HEK293 (cell line): ENCODE measurements at regions not wholly inside any gene's neighbourhood (a gene's known extent, or its start where the extent isn't known, plus 50 kb on each side); places are given as distances from the start of the nearest gene placed in this dataset.

Experiments
- CTCF ChIA-PET: fragments of 350-600 bp; formaldehyde crosslinking; extraction: SDS; loops from one replicate; lab custom pipeline; 2021; ENCODE audit warnings: antibody characterized with exemption; lab: Yijun Ruan, JAX
- POLR2A ChIA-PET: fragments of 300-600 bp; formaldehyde crosslinking; extraction: SDS; loops from one replicate; lab custom pipeline; 2020; ENCODE audit warnings: antibody characterized with exemption, inconsistent platforms; lab: Yijun Ruan, JAX
- H3K27ac ChIP-seq: fragments of 200-500 bp; sonication (Bioruptor generic); 2 replicates; pipeline ENCODE4 v1.5.1; 2014; ENCODE audit warnings: low read depth, low read length, control low read depth, inconsistent platforms; ENCODE audit errors: extremely low read depth
- H3K36me3 ChIP-seq, 2 experiments: fragments of 200-500 bp in 1 of 2; sonication (Bioruptor generic) in 1 of 2; 1 replicate in 1 of 2; 2 replicates in 1 of 2; pipeline ENCODE4 v1.5.1; 2014 to 2017; ENCODE audit warnings: inconsistent platforms in 2 of 2, low read length in 2 of 2; ENCODE audit not compliant: control insufficient read depth in 2 of 2, insufficient read depth in 1 of 2
- H3K4me1 ChIP-seq: fragments of 200-500 bp; sonication (Bioruptor generic); 2 replicates; pipeline ENCODE4 v1.5.1; 2014; ENCODE audit warnings: mild to moderate bottlenecking, low read length, inconsistent platforms; ENCODE audit not compliant: control insufficient read depth, insufficient read depth
- H3K4me3 ChIP-seq: 2 replicates; pipeline ENCODE4 v1.5.1; 2011; ENCODE audit warnings: low read depth, mild to moderate bottlenecking, control low read depth, low read length, moderate library complexity
- H3K9me3 ChIP-seq: fragments of 200-500 bp; sonication (Bioruptor generic); 2 replicates; pipeline ENCODE4 v1.5.1; 2014; ENCODE audit warnings: low read depth, low read length, inconsistent platforms; ENCODE audit not compliant: control insufficient read depth, insufficient read depth
- ATF2 ChIP-seq: fragments of 450-650 bp; formaldehyde crosslinking; IDR thresholded peaks from 2 replicates; pipeline ENCODE4 v1.5.1; 2016; ENCODE audit warnings: missing biosample characterization, missing genetic modification characterization, low read depth
- MEIS1 ChIP-seq: sonication (generic); formaldehyde crosslinking; IDR thresholded peaks from 2 replicates; pipeline ENCODE4 v1.8.1; 2022; ENCODE audit warnings: missing genetic modification reagents, mild to moderate bottlenecking, borderline replicate concordance
- OSR2 ChIP-seq: fragments of 450-650 bp; formaldehyde crosslinking; IDR thresholded peaks from 2 replicates; pipeline ENCODE4 v1.5.1; 2016; ENCODE audit warnings: missing biosample characterization, missing genetic modification characterization
- PBX3 ChIP-seq: sonication (generic); formaldehyde crosslinking; IDR thresholded peaks from 2 replicates; pipeline ENCODE4 v1.8.1; 2022; ENCODE audit warnings: mild to moderate bottlenecking, moderate library complexity, missing genetic modification reagents
- PRDM4 ChIP-seq: fragments of 450-650 bp; formaldehyde crosslinking; IDR thresholded peaks from 2 replicates; pipeline ENCODE4 v1.5.1; 2017; ENCODE audit warnings: missing biosample characterization, missing genetic modification characterization
- SCRT2 ChIP-seq: fragments of 450-650 bp; formaldehyde crosslinking; IDR thresholded peaks from 2 replicates; pipeline ENCODE4 v1.5.1; 2016; ENCODE audit warnings: missing biosample characterization, missing genetic modification characterization
- SP3 ChIP-seq: fragments of 450-650 bp; formaldehyde crosslinking; IDR thresholded peaks from 2 replicates; pipeline ENCODE4 v1.5.1; 2016; ENCODE audit warnings: missing biosample characterization, missing genetic modification characterization
- ZBTB10 ChIP-seq: fragments of 450-650 bp; formaldehyde crosslinking; IDR thresholded peaks from 2 replicates; pipeline ENCODE4 v1.5.1; 2016; ENCODE audit warnings: missing biosample characterization, missing genetic modification characterization
- ZBTB17 ChIP-seq: fragments of 450-650 bp; formaldehyde crosslinking; IDR thresholded peaks from 2 replicates; pipeline ENCODE4 v1.5.1; 2016; ENCODE audit warnings: missing biosample characterization, missing genetic modification characterization
- ZBTB21 ChIP-seq: fragments of 450-650 bp; formaldehyde crosslinking; IDR thresholded peaks from 2 replicates; pipeline ENCODE4 v1.5.1; 2017; ENCODE audit warnings: missing biosample characterization, missing genetic modification characterization
- ZFHX2 ChIP-seq: fragments of 450-650 bp; formaldehyde crosslinking; conservative IDR thresholded peaks from 2 replicates; pipeline ENCODE4 v1.5.1; 2016; ENCODE audit warnings: missing biosample characterization, missing genetic modification characterization
- ZIC2 ChIP-seq: fragments of 450-650 bp; formaldehyde crosslinking; IDR thresholded peaks from 2 replicates; pipeline ENCODE4 v1.5.1; 2016; ENCODE audit warnings: missing biosample characterization, missing genetic modification characterization
- ZNF140 ChIP-seq: fragments of 450-650 bp; formaldehyde crosslinking; IDR thresholded peaks from 2 replicates; pipeline ENCODE4 v1.5.1; 2016; ENCODE audit warnings: missing biosample characterization, missing genetic modification characterization
- ZNF184 ChIP-seq: fragments of 450-650 bp; IDR thresholded peaks from 2 replicates; pipeline ENCODE4 v1.5.1; 2018; ENCODE audit warnings: missing biosample characterization, mild to moderate bottlenecking, missing genetic modification characterization
- ZNF211 ChIP-seq: fragments of 450-650 bp; formaldehyde crosslinking; IDR thresholded peaks from 2 replicates; pipeline ENCODE4 v1.5.1; 2016; ENCODE audit warnings: low read depth, missing biosample characterization, missing genetic modification characterization
- ZNF37A ChIP-seq: fragments of 450-650 bp; IDR thresholded peaks from 2 replicates; pipeline ENCODE4 v1.5.1; 2018; ENCODE audit warnings: missing biosample characterization, missing genetic modification characterization
- ZNF426 ChIP-seq: fragments of 450-650 bp; formaldehyde crosslinking; IDR thresholded peaks from 2 replicates; pipeline ENCODE4 v1.5.1; 2017; ENCODE audit warnings: missing biosample characterization, missing genetic modification characterization, mild to moderate bottlenecking, inconsistent platforms, moderate library complexity
- ZNF433 ChIP-seq: fragments of 450-650 bp; formaldehyde crosslinking; IDR thresholded peaks from 2 replicates; pipeline ENCODE4 v1.5.1; 2016; ENCODE audit warnings: missing biosample characterization, missing genetic modification characterization, low read depth
- ZNF529 ChIP-seq: fragments of 450-650 bp; formaldehyde crosslinking; IDR thresholded peaks from 2 replicates; pipeline ENCODE4 v1.5.1; 2017; ENCODE audit warnings: missing genetic modification characterization, missing biosample characterization; ENCODE audit not compliant: insufficient replicate concordance
- ZNF544 ChIP-seq: fragments of 450-650 bp; formaldehyde crosslinking; IDR thresholded peaks from 2 replicates; pipeline ENCODE4 v1.5.0; 2017; ENCODE audit warnings: missing biosample characterization, missing genetic modification characterization
- ZNF548 ChIP-seq: fragments of 450-650 bp; formaldehyde crosslinking; IDR thresholded peaks from 2 replicates; pipeline ENCODE4 v1.5.1; 2016; ENCODE audit warnings: missing biosample characterization, missing genetic modification characterization
- ZNF777 ChIP-seq: fragments of 450-650 bp; formaldehyde crosslinking; IDR thresholded peaks from 2 replicates; pipeline ENCODE4 v1.5.1; 2017; ENCODE audit warnings: missing biosample characterization, missing genetic modification characterization, borderline replicate concordance
- ZSCAN23 ChIP-seq: fragments of 450-650 bp; formaldehyde crosslinking; IDR thresholded peaks from 2 replicates; pipeline ENCODE4 v1.5.1; 2016; ENCODE audit warnings: missing biosample characterization, missing genetic modification characterization
- TF ChIP-seq, protein P1 (sequence below): fragments of 450-650 bp; formaldehyde crosslinking; IDR thresholded peaks from 2 replicates; pipeline ENCODE4 v1.5.1; 2017; ENCODE audit warnings: missing biosample characterization, missing genetic modification characterization
- TF ChIP-seq, protein P2 (sequence below): fragments of 450-650 bp; formaldehyde crosslinking; IDR thresholded peaks from 2 replicates; pipeline ENCODE4 v1.5.1; 2017; ENCODE audit warnings: missing biosample characterization, mild to moderate bottlenecking, missing genetic modification characterization, moderate library complexity

GRCh38 chr3:17911986-17912760 lies 169.7 kb upstream of the TBC1D5 start:
- Histone ChIP-seq H3K27ac (no peak overlapping the region), H3K4me1 (no peaks in the 10 kb centered on the region)
- CTCF ChIA-PET, result no interaction called here
- TF ChIP-seq ZNF529 (no peak), ATF2 (tag by site-specific recombination) (no peak), ZNF548 (no peak), ZNF211 (tag by site-specific recombination) (no peak), ZIC2 (no peak)
- TF ChIP-seq, protein P1, sequence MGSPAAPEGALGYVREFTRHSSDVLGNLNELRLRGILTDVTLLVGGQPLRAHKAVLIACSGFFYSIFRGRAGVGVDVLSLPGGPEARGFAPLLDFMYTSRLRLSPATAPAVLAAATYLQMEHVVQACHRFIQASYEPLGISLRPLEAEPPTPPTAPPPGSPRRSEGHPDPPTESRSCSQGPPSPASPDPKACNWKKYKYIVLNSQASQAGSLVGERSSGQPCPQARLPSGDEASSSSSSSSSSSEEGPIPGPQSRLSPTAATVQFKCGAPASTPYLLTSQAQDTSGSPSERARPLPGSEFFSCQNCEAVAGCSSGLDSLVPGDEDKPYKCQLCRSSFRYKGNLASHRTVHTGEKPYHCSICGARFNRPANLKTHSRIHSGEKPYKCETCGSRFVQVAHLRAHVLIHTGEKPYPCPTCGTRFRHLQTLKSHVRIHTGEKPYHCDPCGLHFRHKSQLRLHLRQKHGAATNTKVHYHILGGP (tag by site-specific recombination), result no peak
- TF ChIP-seq, all 188 proteins: peak for 0
- Histone ChIP-seq H3K4me3 (no peak overlapping the region), H3K9me3 (no peaks in the 10 kb centered on the region), H3K36me3 (no peaks in the 10 kb centered on the region)
- POLR2A ChIA-PET, result no interaction called here

GRCh38 chr3:17910922-17911321 lies 168.5 kb upstream of the TBC1D5 start:
- CTCF ChIA-PET, result interaction anchor here (0.5 to 0.8 kb wide), 2 partner anchors 16 to 382 kb away, joined by 3 to 4 read pairs; no protein-coding TSS in a partner anchor
- no peaks in the 10 kb centered on the region for H3K9me3 ChIP-seq
- H3K36me3 ChIP-seq, result no peaks in the 10 kb centered on the region
- H3K4me3 ChIP-seq, result no peak overlapping the region
- POLR2A ChIA-PET, result no interaction called here
- H3K4me1 ChIP-seq, result no peaks in the 10 kb centered on the region
- no peak overlapping the region for H3K27ac ChIP-seq
- TF ChIP-seq ZBTB17 (tag by site-specific recombination) (no peak), ZNF544 (tag by site-specific recombination) (no peak), OSR2 (tag by site-specific recombination) (no peak), PRDM4 (tag by site-specific recombination) (no peak), ZNF777 (tag by site-specific recombination) (no peak), ZNF433 (tag by site-specific recombination) (no peak), ZFHX2 (tag by site-specific recombination) (no peak), MEIS1 (CRISPR knock-in tag) (no peak), SP3 (tag by site-specific recombination) (no peak), ZNF140 (tag by site-specific recombination) (no peak), ZBTB21 (tag by site-specific recombination) (no peak), ZNF37A (tag by site-specific recombination) (no peak), ZSCAN23 (tag by site-specific recombination) (no peak), PBX3 (CRISPR knock-in tag) (no peak), ZBTB10 (tag by site-specific recombination) (no peak), ZNF426 (tag by site-specific recombination) (no peak), SCRT2 (tag by site-specific recombination) (no peak), ZNF184 (tag by site-specific recombination) (no peak)
- TF ChIP-seq, protein P2, sequence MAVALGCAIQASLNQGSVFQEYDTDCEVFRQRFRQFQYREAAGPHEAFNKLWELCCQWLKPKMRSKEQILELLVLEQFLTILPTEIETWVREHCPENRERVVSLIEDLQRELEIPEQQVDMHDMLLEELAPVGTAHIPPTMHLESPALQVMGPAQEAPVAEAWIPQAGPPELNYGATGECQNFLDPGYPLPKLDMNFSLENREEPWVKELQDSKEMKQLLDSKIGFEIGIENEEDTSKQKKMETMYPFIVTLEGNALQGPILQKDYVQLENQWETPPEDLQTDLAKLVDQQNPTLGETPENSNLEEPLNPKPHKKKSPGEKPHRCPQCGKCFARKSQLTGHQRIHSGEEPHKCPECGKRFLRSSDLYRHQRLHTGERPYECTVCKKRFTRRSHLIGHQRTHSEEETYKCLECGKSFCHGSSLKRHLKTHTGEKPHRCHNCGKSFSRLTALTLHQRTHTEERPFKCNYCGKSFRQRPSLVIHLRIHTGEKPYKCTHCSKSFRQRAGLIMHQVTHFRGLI (tag by site-specific recombination), result no peak
